Lung (tissue), 11 donors: ENCODE measurements at regions not wholly inside any gene's neighbourhood (a gene's known extent, or its start where the extent isn't known, plus 50 kb on each side); places are given as distances from the start of the nearest gene placed in this dataset.

Source experiments
- ATAC-seq: fragments of 200-7000 bp; cut with Tn5 transposase; one replicate; pipeline ENCODE4 v1.9.1; 2020; ENCODE audit warnings: moderate number of reproducible peaks; ENCODE audit not compliant: insufficient read depth, low FRiP score
- DNase-seq, 3 donors: peaks; one replicate each; pipeline ENCODE4 v3.0.0-alpha.2; 2013 to 2017
- H3K27ac ChIP-seq, 2 donors: one replicate each; pipeline ENCODE4 v1.5.1; 2013; ENCODE audit warnings: mild to moderate bottlenecking in 2 of 2, moderate library complexity in 2 of 2, control low read depth in 1 of 2, inconsistent platforms in 1 of 2, low read depth in 1 of 2, low read length in 1 of 2
- H3K27me3 ChIP-seq, 3 donors: one replicate each; pipeline ENCODE4 v1.5.1; 2013; ENCODE audit warnings: low read length in 2 of 3; ENCODE audit not compliant: control insufficient read depth in 3 of 3, insufficient read depth in 3 of 3
- H3K36me3 ChIP-seq, 4 donors: one replicate each; pipeline ENCODE4 v1.5.1; 2013; ENCODE audit warnings: low read length in 4 of 4, mild to moderate bottlenecking in 1 of 4, moderate library complexity in 1 of 4; ENCODE audit not compliant: control insufficient read depth in 4 of 4, insufficient read depth in 4 of 4
- H3K4me1 ChIP-seq, 5 donors: one replicate each; pipeline ENCODE4 v1.5.1; 2013; ENCODE audit warnings: low read length in 5 of 5, mild to moderate bottlenecking in 2 of 5, moderate library complexity in 1 of 5; ENCODE audit not compliant: control insufficient read depth in 5 of 5, insufficient read depth in 5 of 5
- H3K4me3 ChIP-seq: one replicate; pipeline ENCODE4 v1.5.1; 2013; ENCODE audit warnings: mild to moderate bottlenecking, control low read depth, moderate library complexity
- H3K9ac ChIP-seq, 2 donors: one replicate each; pipeline ENCODE4 v1.5.1; 2013; ENCODE audit warnings: low read length in 2 of 2, control low read depth in 1 of 2; ENCODE audit not compliant: insufficient read depth in 1 of 2
- H3K9me3 ChIP-seq, 4 donors: one replicate each; pipeline ENCODE4 v1.5.1; 2013; ENCODE audit warnings: low read length in 3 of 4, mild to moderate bottlenecking in 1 of 4, moderate library complexity in 1 of 4; ENCODE audit not compliant: control insufficient read depth in 4 of 4, insufficient read depth in 3 of 4
- CTCF ChIP-seq: IDR thresholded peaks from 2 replicates; pipeline ENCODE4 v1.5.1; 2012; ENCODE audit warnings: mild to moderate bottlenecking; ENCODE audit errors: control extremely low read depth, extremely low read depth
- WGBS, 2 donors: extraction: QIAGEN DNeasy Blood & Tissue Kit; methylation state at CpG; one replicate each; pipeline ENCODE4 v1.1.7; 2013; 5-methylcytosine and 5-hydroxymethylcytosine counted together
- donor health status: control.
- donor health status: control.
- donor health status: Bipolar disorder and iron deficiency.
- donor health status: healthy.
- donor health status: DM: yes; HTN: yes; CAD: no.

DNA sequence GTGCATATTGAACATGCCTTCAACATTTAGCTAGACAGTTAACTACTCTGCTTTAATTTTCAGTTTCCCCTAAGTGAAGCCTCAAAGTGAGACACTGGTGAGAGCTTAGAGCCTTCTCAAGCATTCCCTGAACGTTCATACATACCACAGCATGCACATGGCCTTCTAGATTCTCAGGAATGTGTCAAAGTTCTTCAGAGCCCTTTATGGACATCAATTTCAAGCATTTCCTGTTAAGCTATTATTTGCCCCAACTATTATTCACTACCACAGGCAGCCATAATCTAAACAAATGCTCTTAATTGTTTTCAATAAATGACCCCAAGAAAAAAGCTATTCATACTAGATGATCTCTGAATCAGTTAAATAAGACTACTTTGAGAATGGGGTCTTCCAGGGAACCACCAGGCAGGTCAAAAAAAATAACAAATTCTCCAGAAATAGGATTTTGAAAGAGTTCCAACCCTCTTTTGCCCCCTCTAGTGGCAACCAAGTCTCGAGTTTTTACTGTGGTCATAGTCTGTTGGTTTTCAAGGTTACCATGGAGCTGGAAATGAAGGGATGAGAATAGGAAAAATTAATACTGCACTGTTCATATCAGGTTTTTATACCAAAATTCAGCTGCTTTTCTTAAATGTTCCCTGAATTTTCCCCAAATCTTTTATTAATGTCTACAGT is 235.4 kb downstream of the RAB28 start:
- no peak for TF ChIP-seq CTCF
- H3K9ac ChIP-seq, result no peak overlapping the region
- no peak overlapping the region for H3K4me3 ChIP-seq
- H3K27me3 ChIP-seq, result no peaks in the 10 kb centered on the region
- DNase-seq, result no peak
- H3K27ac ChIP-seq, result no peak overlapping the region
- peaks cover 0 to 5% (median under 1%) of the 10 kb centered on the region in 4 donors for H3K9me3 ChIP-seq
- H3K4me1 ChIP-seq, result no peaks in the 10 kb centered on the region
- 40 to 47% methylated on average over 2 of the region's 2 CpGs for WGBS, 2 donors
- H3K36me3 ChIP-seq, result no peaks in the 10 kb centered on the region
- ATAC-seq, result no peak

DNA sequence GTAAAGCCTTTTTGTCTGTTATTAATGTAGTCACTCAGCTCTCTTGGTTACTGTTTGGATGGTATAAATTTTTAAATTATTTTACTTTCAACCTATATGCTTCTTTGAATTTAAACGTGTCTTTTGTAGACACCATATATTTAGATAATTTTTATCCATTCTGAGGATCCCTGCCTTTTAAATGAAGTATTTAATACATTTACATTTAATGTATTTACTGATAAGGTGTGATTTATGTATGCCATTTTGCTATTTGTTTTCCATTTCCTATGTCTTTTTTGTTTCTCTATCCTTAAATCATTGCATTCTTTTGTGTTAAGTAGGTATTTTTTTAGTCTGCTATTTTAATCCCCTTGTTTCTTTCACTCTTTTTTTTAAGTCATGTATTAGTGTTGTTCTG is 238.0 kb downstream of the RAB28 start:
- Histone ChIP-seq H3K27me3 (no peaks in the 10 kb centered on the region), H3K9me3 (peaks cover 0 to 5% (median under 1%) of the 10 kb centered on the region in 4 donors), H3K4me1 (no peaks in the 10 kb centered on the region), H3K9ac (no peak overlapping the region), H3K27ac (no peak overlapping the region), H3K4me3 (no peak overlapping the region), H3K36me3 (no peaks in the 10 kb centered on the region)
- no peak for ATAC-seq
- WGBS, 2 donors, result 95 to 97% methylated on average over 1 of the region's 1 CpG
- TF ChIP-seq CTCF, result no peak
- DNase-seq, result no peak

- WGBS, 2 donors, result 41 to 56% methylated on average over 2 of the region's 2 CpGs
- Histone ChIP-seq H3K9me3 (peaks cover 0 to 5% (median 0%) of the 10 kb centered on the region in 4 donors), H3K4me1 (no peaks in the 10 kb centered on the region), H3K36me3 (no peaks in the 10 kb centered on the region), H3K9ac (no peak overlapping the region), H3K27ac (no peak overlapping the region), H3K4me3 (no peak overlapping the region), H3K27me3 (no peaks in the 10 kb centered on the region)
- ATAC-seq (no peak), DNase-seq (peak in 1 of 3 donors; percentile 9)
- no peak for TF ChIP-seq CTCF
Observed at GRCh38 chr4:13244444-13244843, 239.7 kb downstream of the RAB28 start.

DNA sequence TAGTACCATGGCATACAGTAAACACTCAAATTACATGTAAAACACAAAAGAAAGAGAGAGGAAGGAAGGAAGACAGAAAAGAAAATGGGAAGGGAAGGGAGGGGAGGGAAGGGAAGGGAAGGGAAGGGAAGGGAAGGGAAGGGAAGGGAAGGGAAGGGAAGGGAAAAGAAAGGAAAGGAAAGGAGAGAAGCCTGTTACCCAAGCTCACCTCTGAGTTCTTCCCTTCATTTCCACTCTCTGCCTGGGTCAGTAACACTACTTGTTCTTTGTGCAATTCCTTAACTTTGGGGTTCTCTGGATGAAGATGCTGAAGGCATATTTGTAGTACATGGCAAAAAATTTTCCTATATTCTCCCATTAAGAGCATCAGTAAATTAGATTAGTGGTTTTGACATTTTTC is 241.0 kb downstream of the RAB28 start:
- no peak for DNase-seq
- no peaks in the 10 kb centered on the region for H3K4me1 ChIP-seq
- no peak overlapping the region for H3K27ac ChIP-seq
- no peak for ATAC-seq
- no peak for TF ChIP-seq CTCF
- no peak overlapping the region for H3K4me3 ChIP-seq
- H3K9me3 ChIP-seq, result peaks cover 0 to 5% (median 0%) of the 10 kb centered on the region in 4 donors
- no peaks in the 10 kb centered on the region for H3K27me3 ChIP-seq
- H3K9ac ChIP-seq, result no peak overlapping the region
- no peaks in the 10 kb centered on the region for H3K36me3 ChIP-seq
